K562 (cell line): ENCODE measurements at regions not wholly inside any gene's neighbourhood (a gene's known extent, or its start where the extent isn't known, plus 50 kb on each side); places are given as distances from the start of the nearest gene placed in this dataset.

Experiments used
- ATAC-seq: fragments of 200-7000 bp; cut with Tn5 transposase; 3 replicates; pipeline ENCODE4 v1.9.1; 2020; ENCODE audit warnings: moderate library complexity
- BruUV-seq: library from RNA; stranded (reverse); fragments of 400-500 nt; replicated peaks from 2 replicates; lab custom pipeline; 2021; lab: Mats Ljungman, UMichigan
- CTCF ChIA-PET: fragments of 300-600 bp; formaldehyde crosslinking; extraction: SDS; loops from one replicate; lab custom pipeline; 2021; ENCODE audit warnings: low intra/inter-chr PET ratio; lab: Yijun Ruan, JAX
- POLR2A ChIA-PET: fragments of 300-600, 350-650 bp; sonication (Branson Sonifier 250); formaldehyde crosslinking; extraction: SDS; loops from one replicate; lab custom pipeline; 2021; ENCODE audit warnings: antibody characterized with exemption, inconsistent platforms; lab: Yijun Ruan, JAX
- DNase-seq, 4 experiments: peaks; one replicate each; pipeline versions ENCODE4 v3.0.0 to v3.0.0-alpha.2; 2011 to 2018; ENCODE audit warnings: low spot score in 3 of 4, mixed read lengths in 3 of 4; ENCODE audit errors: extremely low read depth in 1 of 4
- FAIRE-seq: peaks from 2 replicates; lab custom pipeline; 2011; peaks lifted over from hg19 to GRCh38; lab: Jason Lieb, UNC
- H2AFZ ChIP-seq: 2 replicates; pipeline ENCODE4 v1.6.0; 2011; ENCODE audit warnings: low read depth, low read length, control low read depth, inconsistent platforms
- H3K27ac ChIP-seq: fragments of 200-600 bp; 3 replicates; pipeline ENCODE4 v1.8.0; 2011; ENCODE audit warnings: low read depth, mild to moderate bottlenecking, control low read depth, inconsistent platforms, low read length, moderate library complexity, mixed read lengths; ENCODE audit errors: extremely low read depth
- H3K27me3 ChIP-seq, 2 experiments: fragments of 300-600 bp in 1 of 2; 2 replicates in 1 of 2; 3 replicates in 1 of 2; pipeline versions ENCODE4 v1.6.0 to v1.8.0; 2011; ENCODE audit warnings: inconsistent platforms in 2 of 2, low read length in 2 of 2, mild to moderate bottlenecking in 1 of 2, mixed read lengths in 1 of 2, moderate library complexity in 1 of 2; ENCODE audit not compliant: control insufficient read depth in 2 of 2, insufficient read depth in 2 of 2
- H3K36me3 ChIP-seq: fragments of 300-600 bp; 3 replicates; pipeline ENCODE4 v1.8.0; 2011; ENCODE audit warnings: mild to moderate bottlenecking, low read length, inconsistent platforms; ENCODE audit not compliant: control insufficient read depth, insufficient read depth
- H3K4me1 ChIP-seq, 2 experiments: fragments of 200-600 bp in 1 of 2; replicated peaks in 1 of 2; 2 replicates in 1 of 2; 3 replicates in 1 of 2; pipeline versions ENCODE4 v1.5.1 to v1.8.0; 2011; ENCODE audit warnings: inconsistent platforms in 2 of 2, low read length in 2 of 2, mild to moderate bottlenecking in 1 of 2, mixed read lengths in 1 of 2, moderate library complexity in 1 of 2; ENCODE audit not compliant: control insufficient read depth in 2 of 2, insufficient read depth in 2 of 2
- H3K4me2 ChIP-seq: 2 replicates; pipeline ENCODE4 v1.6.1; 2011; ENCODE audit warnings: low read length, control low read depth, inconsistent platforms, mixed read lengths; ENCODE audit not compliant: insufficient read depth
- H3K4me3 ChIP-seq: fragments of 200-600 bp; sonication (generic), shearing (Covaris generic); 2 replicates; pipeline ENCODE4 v1.5.1; 2016; ENCODE audit warnings: control low read depth, inconsistent platforms
- H3K79me2 ChIP-seq: fragments of 200-600 bp; 3 replicates; pipeline ENCODE4 v1.8.0; 2011; ENCODE audit warnings: low read length, inconsistent platforms; ENCODE audit not compliant: control insufficient read depth, insufficient read depth
- H3K9ac ChIP-seq, 2 experiments: 2 replicates each; pipeline versions ENCODE4 v1.6.0 to v1.6.1; 2011; ENCODE audit warnings: low read depth in 2 of 2, low read length in 2 of 2, control low read depth in 1 of 2, inconsistent platforms in 1 of 2, mild to moderate bottlenecking in 1 of 2, mixed read lengths in 1 of 2; ENCODE audit not compliant: insufficient read depth in 1 of 2
- H3K9me1 ChIP-seq: one replicate; pipeline ENCODE4 v1.6.0; 2011; ENCODE audit warnings: inconsistent platforms, mild to moderate bottlenecking, low read length, moderate library complexity; ENCODE audit not compliant: control insufficient read depth, insufficient read depth
- H3K9me3 ChIP-seq: replicated peaks from 2 replicates; pipeline ENCODE4 v1.5.1; 2011; ENCODE audit warnings: low read depth, low read length, inconsistent platforms; ENCODE audit not compliant: control insufficient read depth, insufficient read depth
- H4K20me1 ChIP-seq: replicated peaks from 2 replicates; pipeline ENCODE4 v1.6.1; 2011; ENCODE audit warnings: low read length, inconsistent platforms, mixed read lengths; ENCODE audit not compliant: control insufficient read depth, insufficient read depth
- CBX3 ChIP-seq, 2 experiments: IDR thresholded peaks; 1 replicate in 1 of 2; 2 replicates in 1 of 2; pipeline ENCODE4 v1.6.1; 2012; ENCODE audit warnings: inconsistent platforms in 2 of 2, low read length in 2 of 2, borderline replicate concordance in 1 of 2, control low read depth in 1 of 2
- CEBPG ChIP-seq, 3 experiments: fragments of 200-800 bp in 1 of 3; sonication (Bioruptor generic) in 1 of 3; sonication (generic) in 1 of 3; formaldehyde crosslinking in 1 of 3; IDR thresholded peaks in 2 of 3; conservative IDR thresholded peaks in 1 of 3; 2 replicates each; pipeline versions ENCODE4 v1.6.1 to v1.8.0; 2016 to 2022; ENCODE audit warnings: missing compliant biosample characterization in 2 of 3, missing genetic modification characterization in 2 of 3, mild to moderate bottlenecking in 1 of 3, missing genetic modification reagents in 1 of 3
- DMBX1 ChIP-seq: fragments of 250-450 bp; sonication (Bioruptor Pico); IDR thresholded peaks from 2 replicates; pipeline ENCODE4 v1.8.0; 2022; ENCODE audit warnings: inconsistent platforms, mild to moderate bottlenecking, moderate library complexity, borderline replicate concordance
- EHMT2 ChIP-seq: fragments of 450-650 bp; IDR thresholded peaks from 2 replicates; pipeline ENCODE4 v1.6.1; 2018; ENCODE audit warnings: antibody characterized with exemption
- FOXJ3 ChIP-seq: sonication (generic); formaldehyde crosslinking; IDR thresholded peaks from 2 replicates; pipeline ENCODE4 v1.4.0; 2020; ENCODE audit warnings: mild to moderate bottlenecking, missing genetic modification reagents
- FUS ChIP-seq: fragments of 200-400 bp; formaldehyde crosslinking; optimal IDR thresholded peaks from 2 replicates; pipeline ENCODE3; 2017; ENCODE audit warnings: low read depth, low read length
- HIVEP1 ChIP-seq: fragments of 250-450 bp; sonication (Bioruptor Pico); IDR thresholded peaks from 2 replicates; pipeline ENCODE4 v1.4.0; 2020; ENCODE audit warnings: mild to moderate bottlenecking
- HMGN3 ChIP-seq: IDR thresholded peaks from 2 replicates; pipeline ENCODE4 v1.6.1; 2011; ENCODE audit warnings: borderline replicate concordance, low read depth, mild to moderate bottlenecking, mixed read lengths, low read length; ENCODE audit not compliant: insufficient read length; ENCODE audit errors: extremely low read depth
- KLF16 ChIP-seq: IDR thresholded peaks from 2 replicates; pipeline ENCODE4 v1.6.1; 2016; ENCODE audit warnings: antibody characterized with exemption
- RHOXF2B ChIP-seq: fragments of 250-450 bp; sonication (Bioruptor Pico); conservative IDR thresholded peaks from 2 replicates; pipeline ENCODE4 v1.5.1; 2021
- SIX5 ChIP-seq, 2 experiments: IDR thresholded peaks; 2 replicates each; pipeline ENCODE4 v1.6.1; 2011; ENCODE audit warnings: low read length in 2 of 2, borderline replicate concordance in 1 of 2, low read depth in 1 of 2, mild to moderate bottlenecking in 1 of 2, moderate library complexity in 1 of 2; ENCODE audit not compliant: insufficient read depth in 1 of 2
- XRCC3 ChIP-seq: fragments of 450-650 bp; IDR thresholded peaks from 2 replicates; pipeline ENCODE4 v1.6.1; 2017; ENCODE audit warnings: mild to moderate bottlenecking, moderate library complexity
- ZNF707 ChIP-seq: fragments of 250-450 bp; sonication (Bioruptor Pico); conservative IDR thresholded peaks from 2 replicates; pipeline ENCODE4 v1.8.0; 2022; ENCODE audit warnings: inconsistent platforms, mild to moderate bottlenecking, moderate library complexity
- in situ Hi-C: fragments of 300-500 bp; cut with MboI; formaldehyde crosslinking; loops from 4 replicates; pipeline ENCODE4 v1.15.0; 2018; ENCODE audit warnings: inconsistent platforms, mixed read lengths
- intact Hi-C: fragments of 100-400 bp; cut with micrococcal nuclease; formaldehyde crosslinking; loops from 2 replicates; pipeline ENCODE4 v1.14.2; 2022
- TF ChIP-seq, protein P1 (sequence below), 2 experiments: fragments of 450-650 bp in 1 of 2; sonication (generic) in 1 of 2; formaldehyde crosslinking in 1 of 2; IDR thresholded peaks; 2 replicates each; pipeline versions ENCODE4 v1.7.1 to v1.9.0; 2016 to 2022; ENCODE audit warnings: inconsistent platforms in 1 of 2, mild to moderate bottlenecking in 1 of 2, missing genetic modification reagents in 1 of 2

DNA sequence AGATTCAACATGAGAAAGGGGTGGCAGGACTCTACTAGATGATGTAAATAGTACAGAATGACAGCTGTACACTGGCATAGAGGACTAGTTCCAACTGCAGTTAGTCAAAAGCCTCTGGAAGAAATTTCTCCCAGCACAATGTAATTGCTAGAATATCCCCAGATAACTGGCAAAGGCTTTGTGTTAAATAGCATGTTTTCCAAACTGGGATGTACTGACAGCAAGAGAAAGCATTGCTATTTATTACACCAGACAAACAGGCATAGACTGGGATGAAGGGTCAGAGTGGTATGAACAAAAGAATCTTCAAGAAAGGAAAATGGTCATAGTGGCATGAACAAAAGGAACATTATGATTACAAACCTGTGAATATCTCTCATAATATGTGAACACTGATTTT is 115.9 kb upstream of the CXADR start:
- CTCF ChIA-PET = no interaction called here
- POLR2A ChIA-PET = no interaction called here
- TF ChIP-seq EHMT2 (no peak), SIX5 (IDR thresholded peaks at IDR 0.05; ENCODE audit: borderline replicate concordance in 1 of 2, insufficient read depth in 1 of 2, low read depth in 1 of 2, low read length in 2 of 2) (no peak), DMBX1 (CRISPR knock-in tag) (no peak), FUS (no peak), KLF16 (no peak), CBX3 (IDR thresholded peaks at IDR 0.05; ENCODE audit: borderline replicate concordance in 1 of 2, low read length in 2 of 2) (no peak), RHOXF2B (CRISPR knock-in tag) (no peak), XRCC3 (no peak), HIVEP1 (CRISPR knock-in tag) (no peak), ZNF707 (CRISPR knock-in tag) (no peak), FOXJ3 (CRISPR knock-in tag) (no peak), CEBPG (CRISPR knock-in tag; IDR thresholded peaks at IDR 0.05) (no peak), CEBPG (tag; conservative IDR thresholded peaks at IDR 0.05 in 1 of 2, IDR thresholded peaks at IDR 0.05 in 1 of 2) (no peak), HMGN3 (no peak)
- TF ChIP-seq, protein P1, sequence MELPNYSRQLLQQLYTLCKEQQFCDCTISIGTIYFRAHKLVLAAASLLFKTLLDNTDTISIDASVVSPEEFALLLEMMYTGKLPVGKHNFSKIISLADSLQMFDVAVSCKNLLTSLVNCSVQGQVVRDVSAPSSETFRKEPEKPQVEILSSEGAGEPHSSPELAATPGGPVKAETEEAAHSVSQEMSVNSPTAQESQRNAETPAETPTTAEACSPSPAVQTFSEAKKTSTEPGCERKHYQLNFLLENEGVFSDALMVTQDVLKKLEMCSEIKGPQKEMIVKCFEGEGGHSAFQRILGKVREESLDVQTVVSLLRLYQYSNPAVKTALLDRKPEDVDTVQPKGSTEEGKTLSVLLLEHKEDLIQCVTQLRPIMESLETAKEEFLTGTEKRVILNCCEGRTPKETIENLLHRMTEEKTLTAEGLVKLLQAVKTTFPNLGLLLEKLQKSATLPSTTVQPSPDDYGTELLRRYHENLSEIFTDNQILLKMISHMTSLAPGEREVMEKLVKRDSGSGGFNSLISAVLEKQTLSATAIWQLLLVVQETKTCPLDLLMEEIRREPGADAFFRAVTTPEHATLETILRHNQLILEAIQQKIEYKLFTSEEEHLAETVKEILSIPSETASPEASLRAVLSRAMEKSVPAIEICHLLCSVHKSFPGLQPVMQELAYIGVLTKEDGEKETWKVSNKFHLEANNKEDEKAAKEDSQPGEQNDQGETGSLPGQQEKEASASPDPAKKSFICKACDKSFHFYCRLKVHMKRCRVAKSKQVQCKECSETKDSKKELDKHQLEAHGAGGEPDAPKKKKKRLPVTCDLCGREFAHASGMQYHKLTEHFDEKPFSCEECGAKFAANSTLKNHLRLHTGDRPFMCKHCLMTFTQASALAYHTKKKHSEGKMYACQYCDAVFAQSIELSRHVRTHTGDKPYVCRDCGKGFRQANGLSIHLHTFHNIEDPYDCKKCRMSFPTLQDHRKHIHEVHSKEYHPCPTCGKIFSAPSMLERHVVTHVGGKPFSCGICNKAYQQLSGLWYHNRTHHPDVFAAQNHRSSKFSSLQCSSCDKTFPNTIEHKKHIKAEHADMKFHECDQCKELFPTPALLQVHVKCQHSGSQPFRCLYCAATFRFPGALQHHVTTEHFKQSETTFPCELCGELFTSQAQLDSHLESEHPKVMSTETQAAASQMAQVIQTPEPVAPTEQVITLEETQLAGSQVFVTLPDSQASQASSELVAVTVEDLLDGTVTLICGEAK (IDR thresholded peaks at IDR 0.05) = no peak
- TF ChIP-seq, protein P1 (CRISPR knock-in tag; IDR thresholded peaks at IDR 0.05) = no peak

More for the DNA sequence above, 115.9 kb upstream of the CXADR start:
- in situ Hi-C loops (no loop called here), intact Hi-C loops (no loop called here)
- no peaks in the 10 kb centered on the region for H4K20me1 ChIP-seq
- H3K4me3 ChIP-seq = no peak overlapping the region
- no peaks in the 10 kb centered on the region for H3K9me1 ChIP-seq
- DNase-seq (no peak), FAIRE-seq (no peak), ATAC-seq (no peak)
- no peaks in the 10 kb centered on the region for H3K27me3 ChIP-seq
- no peak overlapping the region for H3K27ac ChIP-seq
- H3K9me3 ChIP-seq = no peaks in the 10 kb centered on the region
- no peaks in the 10 kb centered on the region for H3K79me2 ChIP-seq
- no peak overlapping the region for H3K9ac ChIP-seq
- no TSS peak for BruUV-seq
- no peaks in the 10 kb centered on the region for H3K36me3 ChIP-seq
- H2AFZ ChIP-seq = no peak overlapping the region
- no peaks in the 10 kb centered on the region for H3K4me1 ChIP-seq
- no peak overlapping the region for H3K4me2 ChIP-seq
